Ishikawa (cell line): ENCODE measurements at regions not wholly inside any gene's neighbourhood (a gene's known extent, or its start where the extent isn't known, plus 50 kb on each side); places are given as distances from the start of the nearest gene placed in this dataset.

Experiments used
- CEBPB ChIP-seq: IDR thresholded peaks from 2 replicates; pipeline ENCODE4 v1.6.1; 2012
- EP300 ChIP-seq: IDR thresholded peaks from 2 replicates; pipeline ENCODE4 v1.6.1; 2012; ENCODE audit warnings: borderline replicate concordance
- NFIC ChIP-seq: IDR thresholded peaks from 2 replicates; pipeline ENCODE4 v1.6.1; 2012
- RAD21 ChIP-seq: IDR thresholded peaks from 2 replicates; pipeline ENCODE4 v1.6.1; 2012; ENCODE audit warnings: low read depth
- TAF1 ChIP-seq: IDR thresholded peaks from 2 replicates; pipeline ENCODE4 v1.6.1; 2012; ENCODE audit warnings: low read depth, mild to moderate bottlenecking
- TCF12 ChIP-seq: IDR thresholded peaks from 2 replicates; pipeline ENCODE4 v1.6.1; 2012; ENCODE audit warnings: low read depth
- YY1 ChIP-seq: IDR thresholded peaks from 2 replicates; pipeline ENCODE4 v1.6.1; 2012; ENCODE audit warnings: low read depth
- TF ChIP-seq, protein P1 (sequence below): IDR thresholded peaks from 2 replicates; pipeline ENCODE4 v1.6.1; 2012
- TF ChIP-seq, protein P2 (sequence below): IDR thresholded peaks from 2 replicates; pipeline ENCODE4 v1.6.1; 2012; ENCODE audit warnings: low read depth, mild to moderate bottlenecking

DNA sequence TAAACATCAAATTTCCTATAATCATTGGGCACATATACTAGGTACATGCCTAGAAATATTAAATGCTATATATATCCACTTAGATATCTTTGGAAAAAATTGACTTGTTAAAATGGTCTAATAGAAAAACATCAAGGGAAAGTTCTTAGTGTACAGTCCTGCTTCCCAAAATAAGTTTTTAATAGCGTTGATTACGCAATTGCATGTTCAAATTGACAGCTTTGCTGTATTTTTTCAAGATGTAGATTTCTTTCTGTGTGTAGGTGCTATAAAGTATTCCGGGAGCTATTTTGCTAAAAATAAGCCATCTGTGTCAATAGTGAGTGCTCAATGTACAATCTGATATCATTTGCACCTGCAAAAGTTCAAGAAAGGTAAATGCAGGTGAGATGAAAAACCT lies 463.9 kb upstream of the ATP2B1 start:
- TF ChIP-seq CEBPB (0 out of 2 replicates have a peak, but pooled peaks have one; percentile 46), TAF1 (no peak), YY1 (no peak), NFIC (no peak), EP300 (no peak), RAD21 (no peak), TCF12 (no peak)
- TF ChIP-seq, protein P1, sequence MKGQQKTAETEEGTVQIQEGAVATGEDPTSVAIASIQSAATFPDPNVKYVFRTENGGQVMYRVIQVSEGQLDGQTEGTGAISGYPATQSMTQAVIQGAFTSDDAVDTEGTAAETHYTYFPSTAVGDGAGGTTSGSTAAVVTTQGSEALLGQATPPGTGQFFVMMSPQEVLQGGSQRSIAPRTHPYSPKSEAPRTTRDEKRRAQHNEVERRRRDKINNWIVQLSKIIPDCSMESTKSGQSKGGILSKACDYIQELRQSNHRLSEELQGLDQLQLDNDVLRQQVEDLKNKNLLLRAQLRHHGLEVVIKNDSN: no peak
- TF ChIP-seq, protein P2, sequence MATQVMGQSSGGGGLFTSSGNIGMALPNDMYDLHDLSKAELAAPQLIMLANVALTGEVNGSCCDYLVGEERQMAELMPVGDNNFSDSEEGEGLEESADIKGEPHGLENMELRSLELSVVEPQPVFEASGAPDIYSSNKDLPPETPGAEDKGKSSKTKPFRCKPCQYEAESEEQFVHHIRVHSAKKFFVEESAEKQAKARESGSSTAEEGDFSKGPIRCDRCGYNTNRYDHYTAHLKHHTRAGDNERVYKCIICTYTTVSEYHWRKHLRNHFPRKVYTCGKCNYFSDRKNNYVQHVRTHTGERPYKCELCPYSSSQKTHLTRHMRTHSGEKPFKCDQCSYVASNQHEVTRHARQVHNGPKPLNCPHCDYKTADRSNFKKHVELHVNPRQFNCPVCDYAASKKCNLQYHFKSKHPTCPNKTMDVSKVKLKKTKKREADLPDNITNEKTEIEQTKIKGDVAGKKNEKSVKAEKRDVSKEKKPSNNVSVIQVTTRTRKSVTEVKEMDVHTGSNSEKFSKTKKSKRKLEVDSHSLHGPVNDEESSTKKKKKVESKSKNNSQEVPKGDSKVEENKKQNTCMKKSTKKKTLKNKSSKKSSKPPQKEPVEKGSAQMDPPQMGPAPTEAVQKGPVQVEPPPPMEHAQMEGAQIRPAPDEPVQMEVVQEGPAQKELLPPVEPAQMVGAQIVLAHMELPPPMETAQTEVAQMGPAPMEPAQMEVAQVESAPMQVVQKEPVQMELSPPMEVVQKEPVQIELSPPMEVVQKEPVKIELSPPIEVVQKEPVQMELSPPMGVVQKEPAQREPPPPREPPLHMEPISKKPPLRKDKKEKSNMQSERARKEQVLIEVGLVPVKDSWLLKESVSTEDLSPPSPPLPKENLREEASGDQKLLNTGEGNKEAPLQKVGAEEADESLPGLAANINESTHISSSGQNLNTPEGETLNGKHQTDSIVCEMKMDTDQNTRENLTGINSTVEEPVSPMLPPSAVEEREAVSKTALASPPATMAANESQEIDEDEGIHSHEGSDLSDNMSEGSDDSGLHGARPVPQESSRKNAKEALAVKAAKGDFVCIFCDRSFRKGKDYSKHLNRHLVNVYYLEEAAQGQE: no peak
